K562 (cell line): ENCODE measurements at regions not wholly inside any gene's neighbourhood (a gene's known extent, or its start where the extent isn't known, plus 50 kb on each side); places are given as distances from the start of the nearest gene placed in this dataset.

Experiments used
- ATAC-seq: fragments of 200-7000 bp; cut with Tn5 transposase; 3 replicates; pipeline ENCODE4 v1.9.1; 2020; ENCODE audit warnings: moderate library complexity
- BruUV-seq: library from RNA; stranded (reverse); fragments of 400-500 nt; replicated peaks from 2 replicates; lab custom pipeline; 2021; lab: Mats Ljungman, UMichigan
- CTCF ChIA-PET: fragments of 300-600 bp; formaldehyde crosslinking; extraction: SDS; loops from one replicate; lab custom pipeline; 2021; ENCODE audit warnings: low intra/inter-chr PET ratio; lab: Yijun Ruan, JAX
- POLR2A ChIA-PET: fragments of 300-600, 350-650 bp; sonication (Branson Sonifier 250); formaldehyde crosslinking; extraction: SDS; loops from one replicate; lab custom pipeline; 2021; ENCODE audit warnings: antibody characterized with exemption, inconsistent platforms; lab: Yijun Ruan, JAX
- DNase-seq, 4 experiments: peaks; one replicate each; pipeline versions ENCODE4 v3.0.0 to v3.0.0-alpha.2; 2011 to 2018; ENCODE audit warnings: low spot score in 3 of 4, mixed read lengths in 3 of 4; ENCODE audit errors: extremely low read depth in 1 of 4
- FAIRE-seq: peaks from 2 replicates; lab custom pipeline; 2011; peaks lifted over from hg19 to GRCh38; lab: Jason Lieb, UNC
- H2AFZ ChIP-seq: 2 replicates; pipeline ENCODE4 v1.6.0; 2011; ENCODE audit warnings: low read depth, low read length, control low read depth, inconsistent platforms
- H3K27ac ChIP-seq: fragments of 200-600 bp; 3 replicates; pipeline ENCODE4 v1.8.0; 2011; ENCODE audit warnings: low read depth, mild to moderate bottlenecking, control low read depth, inconsistent platforms, low read length, moderate library complexity, mixed read lengths; ENCODE audit errors: extremely low read depth
- H3K27me3 ChIP-seq, 2 experiments: fragments of 300-600 bp in 1 of 2; 2 replicates in 1 of 2; 3 replicates in 1 of 2; pipeline versions ENCODE4 v1.6.0 to v1.8.0; 2011; ENCODE audit warnings: inconsistent platforms in 2 of 2, low read length in 2 of 2, mild to moderate bottlenecking in 1 of 2, mixed read lengths in 1 of 2, moderate library complexity in 1 of 2; ENCODE audit not compliant: control insufficient read depth in 2 of 2, insufficient read depth in 2 of 2
- H3K36me3 ChIP-seq: fragments of 300-600 bp; 3 replicates; pipeline ENCODE4 v1.8.0; 2011; ENCODE audit warnings: mild to moderate bottlenecking, low read length, inconsistent platforms; ENCODE audit not compliant: control insufficient read depth, insufficient read depth
- H3K4me1 ChIP-seq, 2 experiments: fragments of 200-600 bp in 1 of 2; replicated peaks in 1 of 2; 2 replicates in 1 of 2; 3 replicates in 1 of 2; pipeline versions ENCODE4 v1.5.1 to v1.8.0; 2011; ENCODE audit warnings: inconsistent platforms in 2 of 2, low read length in 2 of 2, mild to moderate bottlenecking in 1 of 2, mixed read lengths in 1 of 2, moderate library complexity in 1 of 2; ENCODE audit not compliant: control insufficient read depth in 2 of 2, insufficient read depth in 2 of 2
- H3K4me2 ChIP-seq: 2 replicates; pipeline ENCODE4 v1.6.1; 2011; ENCODE audit warnings: low read length, control low read depth, inconsistent platforms, mixed read lengths; ENCODE audit not compliant: insufficient read depth
- H3K4me3 ChIP-seq: fragments of 200-600 bp; sonication (generic), shearing (Covaris generic); 2 replicates; pipeline ENCODE4 v1.5.1; 2016; ENCODE audit warnings: control low read depth, inconsistent platforms
- H3K79me2 ChIP-seq: fragments of 200-600 bp; 3 replicates; pipeline ENCODE4 v1.8.0; 2011; ENCODE audit warnings: low read length, inconsistent platforms; ENCODE audit not compliant: control insufficient read depth, insufficient read depth
- H3K9ac ChIP-seq, 2 experiments: 2 replicates each; pipeline versions ENCODE4 v1.6.0 to v1.6.1; 2011; ENCODE audit warnings: low read depth in 2 of 2, low read length in 2 of 2, control low read depth in 1 of 2, inconsistent platforms in 1 of 2, mild to moderate bottlenecking in 1 of 2, mixed read lengths in 1 of 2; ENCODE audit not compliant: insufficient read depth in 1 of 2
- H3K9me1 ChIP-seq: one replicate; pipeline ENCODE4 v1.6.0; 2011; ENCODE audit warnings: inconsistent platforms, mild to moderate bottlenecking, low read length, moderate library complexity; ENCODE audit not compliant: control insufficient read depth, insufficient read depth
- H3K9me3 ChIP-seq: replicated peaks from 2 replicates; pipeline ENCODE4 v1.5.1; 2011; ENCODE audit warnings: low read depth, low read length, inconsistent platforms; ENCODE audit not compliant: control insufficient read depth, insufficient read depth
- H4K20me1 ChIP-seq: replicated peaks from 2 replicates; pipeline ENCODE4 v1.6.1; 2011; ENCODE audit warnings: low read length, inconsistent platforms, mixed read lengths; ENCODE audit not compliant: control insufficient read depth, insufficient read depth
- ARID1B ChIP-seq: fragments of 450-650 bp; IDR thresholded peaks from 2 replicates; pipeline ENCODE4 v1.6.1; 2016; ENCODE audit warnings: antibody characterized with exemption, mild to moderate bottlenecking, inconsistent platforms
- CHAMP1 ChIP-seq: fragments of 450-650 bp; IDR thresholded peaks from 2 replicates; pipeline ENCODE4 v1.6.1; 2016; ENCODE audit warnings: mild to moderate bottlenecking
- HDAC1 ChIP-seq, 2 experiments: fragments of 450-650 bp; IDR thresholded peaks; 2 replicates each; pipeline ENCODE4 v1.6.1; 2016 to 2017; ENCODE audit warnings: inconsistent platforms in 1 of 2, mild to moderate bottlenecking in 1 of 2, moderate library complexity in 1 of 2
- KLF1 ChIP-seq: fragments of 450-650 bp; IDR thresholded peaks from 2 replicates; pipeline ENCODE4 v1.6.1; 2016; ENCODE audit warnings: missing genetic modification characterization, missing compliant biosample characterization
- MED1 ChIP-seq: sonication (generic); formaldehyde crosslinking; IDR thresholded peaks from 2 replicates; pipeline ENCODE4 v1.8.1; 2023; ENCODE audit warnings: missing genetic modification reagents, borderline replicate concordance
- PCBP2 ChIP-seq: fragments of 200-400 bp; formaldehyde crosslinking; IDR thresholded peaks from 2 replicates; pipeline ENCODE4 v1.6.1; 2018; ENCODE audit warnings: low read length, low read depth, mild to moderate bottlenecking, moderate library complexity; ENCODE audit not compliant: poor library complexity, severe bottlenecking
- POLR3G ChIP-seq: IDR thresholded peaks from 2 replicates; pipeline ENCODE4 v1.6.1; 2011; ENCODE audit not compliant: insufficient read length, insufficient replicate concordance; ENCODE audit errors: extremely low read depth
- PRMT5 ChIP-seq: sonication (generic); formaldehyde crosslinking; IDR thresholded peaks from 2 replicates; pipeline ENCODE4 v1.5.0; 2020; ENCODE audit warnings: missing genetic modification reagents
- SRSF7 ChIP-seq: fragments of 200-400 bp; formaldehyde crosslinking; optimal IDR thresholded peaks from 2 replicates; pipeline ENCODE3; 2017; ENCODE audit warnings: mild to moderate bottlenecking, low read depth, low read length
- ZBTB34 ChIP-seq: fragments of 250-450 bp; sonication (Bioruptor Pico); IDR thresholded peaks from 2 replicates; pipeline ENCODE4 v1.8.0; 2021; ENCODE audit warnings: mild to moderate bottlenecking, moderate library complexity
- ZFX ChIP-seq: sonication (generic); formaldehyde crosslinking; IDR thresholded peaks from 2 replicates; pipeline ENCODE4 v1.8.0; 2022; ENCODE audit warnings: mild to moderate bottlenecking, missing genetic modification reagents, moderate library complexity
- ZNF224 ChIP-seq: sonication (generic); formaldehyde crosslinking; IDR thresholded peaks from 2 replicates; pipeline ENCODE4 v1.8.0; 2022; ENCODE audit warnings: mild to moderate bottlenecking, missing genetic modification reagents
- ZNF324 ChIP-seq: fragments of 250-450 bp; sonication (Bioruptor Pico); IDR thresholded peaks from 2 replicates; pipeline ENCODE4 v1.4.0; 2020; ENCODE audit warnings: mild to moderate bottlenecking
- ZNF384 ChIP-seq: IDR thresholded peaks from 2 replicates; pipeline ENCODE4 v1.6.1; 2012; ENCODE audit warnings: low read depth, low read length, improper control_type of control experiment
- ZNF561 ChIP-seq: fragments of 450-650 bp; formaldehyde crosslinking; conservative IDR thresholded peaks from 2 replicates; pipeline ENCODE4 v1.4.0; 2020; ENCODE audit warnings: mild to moderate bottlenecking, moderate library complexity
- ZNF785 ChIP-seq: fragments of 250-450 bp; sonication (Bioruptor Pico); IDR thresholded peaks from 2 replicates; pipeline ENCODE4 v1.4.0; 2020; ENCODE audit warnings: mild to moderate bottlenecking
- ZSCAN29 ChIP-seq: fragments of 450-650 bp; IDR thresholded peaks from 2 replicates; pipeline ENCODE4 v1.6.1; 2017
- WGBS: fragments of 100-300 bp; shearing (Covaris generic); methylation state at CpG from one replicate; pipeline ENCODE4 v1.1.6; 2016; ENCODE audit warnings: low coverage, mixed read lengths; ENCODE audit not compliant: insufficient coverage; ENCODE audit errors: missing lambda C conversion rate; 5-methylcytosine and 5-hydroxymethylcytosine counted together
- in situ Hi-C: fragments of 300-500 bp; cut with MboI; formaldehyde crosslinking; loops from 4 replicates; pipeline ENCODE4 v1.15.0; 2018; ENCODE audit warnings: inconsistent platforms, mixed read lengths
- intact Hi-C: fragments of 100-400 bp; cut with micrococcal nuclease; formaldehyde crosslinking; loops from 2 replicates; pipeline ENCODE4 v1.14.2; 2022

- ChIA-PET CTCF (no interaction called here), POLR2A (no interaction called here)
- ATAC-seq (no peak), FAIRE-seq (no peak), DNase-seq (no peak)
- Histone ChIP-seq H3K79me2 (no peaks in the 10 kb centered on the region), H3K4me1 (no peaks in the 10 kb centered on the region), H4K20me1 (no peaks in the 10 kb centered on the region), H3K9me1 (no peaks in the 10 kb centered on the region), H3K9me3 (no peaks in the 10 kb centered on the region; the same call in 1 of the 2 replicates), H3K4me3 (no peak overlapping the region), H2AFZ (no peak overlapping the region), H3K9ac (no peak overlapping the region), H3K4me2 (no peak overlapping the region), H3K27ac (no peak overlapping the region), H3K27me3 (no peaks in the 10 kb centered on the region), H3K36me3 (no peaks in the 10 kb centered on the region)
- BruUV-seq: no TSS peak
- WGBS: 2% methylated on average over 5 of the region's 5 CpGs
- intact Hi-C loops (no loop called here), in situ Hi-C loops (no loop called here)
- TF ChIP-seq KLF1 (tag): no peak
- no peak for TF ChIP-seq POLR3G
- TF ChIP-seq ZNF384: no peak
- TF ChIP-seq ZNF785 (CRISPR knock-in tag): no peak
- no peak for TF ChIP-seq PCBP2
- TF ChIP-seq PRMT5 (CRISPR knock-in tag): no peak
- no peak for TF ChIP-seq ZNF224
- no peak for TF ChIP-seq ZSCAN29
- TF ChIP-seq ZNF561 (CRISPR knock-in tag): no peak
- no peak for TF ChIP-seq SRSF7
- TF ChIP-seq MED1 (CRISPR knock-in tag): no peak
- TF ChIP-seq HDAC1 (IDR thresholded peaks at IDR 0.05): no peak
- no peak for TF ChIP-seq ZFX
- no peak for TF ChIP-seq CHAMP1
- no peak for TF ChIP-seq ZNF324
- no peak for TF ChIP-seq ZBTB34 (CRISPR knock-in tag)
- TF ChIP-seq ARID1B: no peak
These were observed 553.0 kb upstream of the BTBD3 start for GRCh38 chr20:11364736-11365135.
